Esophagus muscularis mucosa (tissue), 4 donors: ENCODE measurements at regions not wholly inside any gene's neighbourhood (a gene's known extent, or its start where the extent isn't known, plus 50 kb on each side); places are given as distances from the start of the nearest gene placed in this dataset.

Source experiments
- EP300 ChIP-seq: sonication (generic); formaldehyde crosslinking; IDR thresholded peaks from one replicate; pipeline ENCODE4 v1.6.1; 2017; ENCODE audit warnings: antibody characterized with exemption
- POLR2A ChIP-seq: fragments of 450-650 bp; IDR thresholded peaks from one replicate; pipeline ENCODE4 v1.6.1; 2017; ENCODE audit warnings: antibody characterized with exemption, moderate library complexity, mild to moderate bottlenecking, low read depth
- POLR2AphosphoS5 ChIP-seq, 2 donors: sonication (generic); formaldehyde crosslinking; IDR thresholded peaks; one replicate each; pipeline ENCODE4 v1.6.1; 2017; ENCODE audit warnings: antibody characterized with exemption in 2 of 2
- TF ChIP-seq, protein P1 (sequence below), 3 experiments: fragments of 200-600 bp in 2 of 3; fragments of 450-650 bp in 1 of 3; sonication (generic) in 2 of 3; IDR thresholded peaks; one replicate each; pipeline ENCODE4 v1.5.1; 2017 to 2019; ENCODE audit warnings: antibody characterized with exemption in 3 of 3, mild to moderate bottlenecking in 2 of 3, moderate library complexity in 1 of 3

DNA sequence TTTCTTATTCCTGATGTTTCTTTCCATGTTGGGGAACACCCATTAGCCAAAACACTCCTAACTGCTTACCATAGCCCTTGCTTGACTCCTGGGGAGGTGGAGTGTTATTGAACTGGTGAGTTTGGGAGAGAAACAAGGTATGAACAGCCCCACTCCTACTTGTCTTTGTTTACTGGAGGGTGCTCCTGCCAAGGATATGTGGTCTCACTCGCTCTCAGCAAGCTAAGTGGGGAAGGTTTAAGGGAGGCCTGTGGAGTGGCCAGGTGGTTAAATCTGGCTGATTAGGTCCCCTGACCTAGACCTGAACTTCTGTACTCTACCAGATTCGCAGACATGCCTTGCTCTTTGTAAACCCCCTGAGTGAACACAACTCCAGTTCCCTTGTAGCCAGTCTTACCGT is 300.1 kb downstream of the PTEN start:
- no peak for TF ChIP-seq POLR2AphosphoS5 (IDR thresholded peaks at IDR 0.05)
- TF ChIP-seq, protein P1, sequence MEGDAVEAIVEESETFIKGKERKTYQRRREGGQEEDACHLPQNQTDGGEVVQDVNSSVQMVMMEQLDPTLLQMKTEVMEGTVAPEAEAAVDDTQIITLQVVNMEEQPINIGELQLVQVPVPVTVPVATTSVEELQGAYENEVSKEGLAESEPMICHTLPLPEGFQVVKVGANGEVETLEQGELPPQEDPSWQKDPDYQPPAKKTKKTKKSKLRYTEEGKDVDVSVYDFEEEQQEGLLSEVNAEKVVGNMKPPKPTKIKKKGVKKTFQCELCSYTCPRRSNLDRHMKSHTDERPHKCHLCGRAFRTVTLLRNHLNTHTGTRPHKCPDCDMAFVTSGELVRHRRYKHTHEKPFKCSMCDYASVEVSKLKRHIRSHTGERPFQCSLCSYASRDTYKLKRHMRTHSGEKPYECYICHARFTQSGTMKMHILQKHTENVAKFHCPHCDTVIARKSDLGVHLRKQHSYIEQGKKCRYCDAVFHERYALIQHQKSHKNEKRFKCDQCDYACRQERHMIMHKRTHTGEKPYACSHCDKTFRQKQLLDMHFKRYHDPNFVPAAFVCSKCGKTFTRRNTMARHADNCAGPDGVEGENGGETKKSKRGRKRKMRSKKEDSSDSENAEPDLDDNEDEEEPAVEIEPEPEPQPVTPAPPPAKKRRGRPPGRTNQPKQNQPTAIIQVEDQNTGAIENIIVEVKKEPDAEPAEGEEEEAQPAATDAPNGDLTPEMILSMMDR (IDR thresholded peaks at IDR 0.05) = no peak
- TF ChIP-seq POLR2A = no peak
- no peak for TF ChIP-seq EP300
